ENCODE measurements at regions not wholly inside any gene's neighbourhood (a gene's known extent, or its start where the extent isn't known, plus 50 kb on each side); places are given as distances from the start of the nearest gene placed in this dataset.

DNA sequence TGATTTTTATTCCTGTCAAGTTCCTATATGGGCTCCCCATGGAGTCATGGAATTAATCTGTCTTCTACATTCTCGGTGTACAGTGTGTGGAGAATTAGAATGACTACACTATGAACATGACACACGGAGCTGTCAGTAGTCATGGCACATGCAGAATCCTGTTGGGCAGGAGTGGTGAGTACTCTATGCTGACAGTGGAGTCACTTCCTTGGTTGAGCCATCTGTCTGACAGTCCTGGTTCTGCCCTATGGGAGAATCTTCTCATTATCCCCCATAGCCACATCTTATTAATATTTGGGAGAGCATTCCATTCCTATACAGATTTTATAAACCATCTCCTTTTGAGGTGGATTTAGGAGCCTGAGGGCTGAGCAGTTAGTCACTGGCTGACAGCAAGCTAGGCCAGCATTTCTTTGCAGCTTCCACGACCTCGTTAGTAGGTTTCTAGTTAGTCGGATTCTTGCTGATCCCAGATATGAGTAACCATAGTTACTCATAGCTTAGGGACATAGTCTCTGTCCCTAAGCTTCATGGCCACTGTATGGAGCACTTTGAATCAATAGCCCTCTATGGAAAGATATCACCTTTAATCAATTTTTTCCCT is 90.6 kb downstream of the MDH1 start:
- in situ Hi-C loops (cut with MboI; ENCODE audit: low pct_ligation_motif_present in 1 of 4, low pct_unique_long_range_greater_than_20kb in 1 of 4, low sequenced_read_pairs in 3 of 4) (loop anchor here in 1 of 4 donors (25.0 kb wide), 1 partner anchor 183 kb away; no protein-coding TSS in a partner anchor), intact Hi-C loops (cut with DNase I; ENCODE audit: low total_unique reads) (no loop called here)
- Histone ChIP-seq H3K4me3 (no peak overlapping the region), H3K27ac (no peak overlapping the region), H3K4me1 (no peaks in the 10 kb centered on the region), H3K9me3 (no peaks in the 10 kb centered on the region), H3K27me3 (no peaks in the 10 kb centered on the region), H3K36me3 (no peaks in the 10 kb centered on the region)
- no peak for DNase-seq
- TF ChIP-seq EP300 (IDR thresholded peaks at IDR 0.05; ENCODE audit: low read depth) (no peak), POLR2A (IDR thresholded peaks at IDR 0.05) (no peak), POLR2AphosphoS5 (IDR thresholded peaks at IDR 0.05) (no peak)
- TF ChIP-seq, protein P1, sequence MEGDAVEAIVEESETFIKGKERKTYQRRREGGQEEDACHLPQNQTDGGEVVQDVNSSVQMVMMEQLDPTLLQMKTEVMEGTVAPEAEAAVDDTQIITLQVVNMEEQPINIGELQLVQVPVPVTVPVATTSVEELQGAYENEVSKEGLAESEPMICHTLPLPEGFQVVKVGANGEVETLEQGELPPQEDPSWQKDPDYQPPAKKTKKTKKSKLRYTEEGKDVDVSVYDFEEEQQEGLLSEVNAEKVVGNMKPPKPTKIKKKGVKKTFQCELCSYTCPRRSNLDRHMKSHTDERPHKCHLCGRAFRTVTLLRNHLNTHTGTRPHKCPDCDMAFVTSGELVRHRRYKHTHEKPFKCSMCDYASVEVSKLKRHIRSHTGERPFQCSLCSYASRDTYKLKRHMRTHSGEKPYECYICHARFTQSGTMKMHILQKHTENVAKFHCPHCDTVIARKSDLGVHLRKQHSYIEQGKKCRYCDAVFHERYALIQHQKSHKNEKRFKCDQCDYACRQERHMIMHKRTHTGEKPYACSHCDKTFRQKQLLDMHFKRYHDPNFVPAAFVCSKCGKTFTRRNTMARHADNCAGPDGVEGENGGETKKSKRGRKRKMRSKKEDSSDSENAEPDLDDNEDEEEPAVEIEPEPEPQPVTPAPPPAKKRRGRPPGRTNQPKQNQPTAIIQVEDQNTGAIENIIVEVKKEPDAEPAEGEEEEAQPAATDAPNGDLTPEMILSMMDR (IDR thresholded peaks at IDR 0.05): no peak
- 88 to 100% methylated on average over 2 to 5 of the region's 5 CpGs for WGBS, 2 donors (ENCODE audit: low coverage in 1 of 2)

DNA sequence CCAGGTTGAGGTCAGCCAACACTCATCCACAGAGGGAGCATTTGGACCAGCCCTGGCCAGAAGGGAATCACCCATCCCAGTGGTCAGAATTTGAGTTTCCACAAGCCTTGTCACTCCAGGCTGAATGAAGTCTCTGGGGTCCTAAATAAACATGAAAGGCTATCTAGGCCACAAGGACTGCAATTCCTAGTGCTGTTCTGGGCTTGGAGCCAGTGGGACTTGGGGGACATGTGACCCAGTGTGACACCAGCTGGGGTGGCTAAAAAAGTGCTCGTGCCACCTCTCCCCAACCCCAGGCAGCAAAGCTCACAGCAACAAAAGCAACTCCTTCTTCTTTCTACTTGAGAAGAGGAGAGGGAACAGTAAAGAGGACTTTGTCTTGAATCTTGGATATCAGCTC is 91.7 kb downstream of the MDH1 start:
- Histone ChIP-seq H3K36me3 (no peaks in the 10 kb centered on the region), H3K27me3 (no peaks in the 10 kb centered on the region), H3K4me3 (no peak overlapping the region), H3K27ac (no peak overlapping the region), H3K4me1 (no peaks in the 10 kb centered on the region), H3K9me3 (no peaks in the 10 kb centered on the region)
- intact Hi-C loops (cut with DNase I; ENCODE audit: low total_unique reads) (no loop called here), in situ Hi-C loops (cut with MboI; ENCODE audit: low pct_ligation_motif_present in 1 of 4, low pct_unique_long_range_greater_than_20kb in 1 of 4, low sequenced_read_pairs in 3 of 4) (loop anchor here in 2 of 4 donors (10.0 to 25.0 kb wide), 2 partner anchors 182 to 204 kb away; no protein-coding TSS in a partner anchor)
- TF ChIP-seq EP300 (IDR thresholded peaks at IDR 0.05; ENCODE audit: low read depth) (no peak), POLR2AphosphoS5 (IDR thresholded peaks at IDR 0.05) (no peak), POLR2A (IDR thresholded peaks at IDR 0.05) (no peak)
- TF ChIP-seq, protein P1 (IDR thresholded peaks at IDR 0.05): no peak
- no peak for DNase-seq
- WGBS, 2 donors (ENCODE audit: low coverage in 1 of 2): 93% methylated on average over 1 of the region's 1 CpG; no CpG with 5 or more reads in 1 of the 2 donors

DNA sequence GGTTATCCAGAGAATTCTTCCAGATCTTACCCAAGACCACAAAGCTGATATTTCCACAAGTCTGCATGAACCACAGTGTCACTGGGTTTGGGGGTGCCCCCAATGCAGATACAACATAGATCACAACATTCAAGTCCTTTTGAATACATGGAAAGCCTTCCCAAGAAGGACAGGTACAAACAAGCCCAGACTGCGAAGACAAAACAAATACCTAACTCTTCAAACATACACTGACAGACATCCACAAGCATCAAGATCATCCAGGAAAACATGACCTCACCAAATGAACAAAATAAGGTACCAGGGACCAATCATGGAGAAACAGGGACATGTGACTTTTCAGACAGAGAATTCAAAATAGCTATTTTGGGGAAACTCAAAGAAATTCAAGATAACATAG is 93.1 kb downstream of the MDH1 start:
- intact Hi-C loops (cut with DNase I; ENCODE audit: low total_unique reads) (no loop called here), in situ Hi-C loops (cut with MboI; ENCODE audit: low pct_ligation_motif_present in 1 of 4, low pct_unique_long_range_greater_than_20kb in 1 of 4, low sequenced_read_pairs in 3 of 4) (loop anchor here in 2 of 4 donors (10.0 to 25.0 kb wide), 2 partner anchors 180 to 203 kb away; no protein-coding TSS in a partner anchor)
- no peak overlapping the region for H3K4me3 ChIP-seq

DNA sequence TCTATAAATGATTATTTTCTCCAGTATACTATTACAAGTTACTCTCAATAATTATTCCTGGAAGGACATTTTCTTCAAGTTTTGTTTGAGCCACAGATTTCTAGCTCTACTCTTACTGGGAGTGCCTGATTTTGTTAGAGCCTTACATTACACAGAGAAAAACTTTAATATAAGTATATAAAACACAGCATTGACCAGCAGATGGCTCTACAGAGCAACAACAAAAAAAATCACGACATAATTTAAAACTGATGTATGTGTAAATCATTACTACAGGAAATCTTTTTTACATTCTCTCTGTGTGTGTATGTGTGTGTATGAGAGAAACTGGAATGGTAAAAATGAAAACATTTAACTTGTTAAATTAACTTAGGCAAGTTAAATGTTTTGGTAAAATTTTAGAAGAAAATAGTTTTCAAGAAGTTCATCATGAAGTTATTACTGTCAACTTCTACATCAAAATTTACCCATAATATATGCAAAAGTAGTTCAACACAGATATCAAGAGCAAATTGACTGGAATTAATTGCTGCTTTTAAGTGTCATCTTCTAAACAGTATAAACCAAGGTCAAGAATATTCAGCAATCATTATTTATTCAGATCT is 103.3 kb downstream of the MDH1 start:
- Histone ChIP-seq H3K27ac (no peak overlapping the region), H3K4me3 (no peak overlapping the region), H3K9me3 (no peaks in the 10 kb centered on the region), H3K4me1 (no peaks in the 10 kb centered on the region), H3K36me3 (no peaks in the 10 kb centered on the region), H3K27me3 (no peaks in the 10 kb centered on the region)
- TF ChIP-seq POLR2AphosphoS5 (IDR thresholded peaks at IDR 0.05) (no peak), POLR2A (IDR thresholded peaks at IDR 0.05) (no peak)
- TF ChIP-seq, protein P1 (IDR thresholded peaks at IDR 0.05): peak; percentile 46 to 69 (median 58)
- WGBS, 2 donors (ENCODE audit: low coverage in 1 of 2): 0% methylated on average over 1 of the region's 1 CpG
- in situ Hi-C loops (cut with MboI; ENCODE audit: low pct_ligation_motif_present in 1 of 4, low pct_unique_long_range_greater_than_20kb in 1 of 4, low sequenced_read_pairs in 3 of 4): loop anchor here (10.0 to 25.0 kb wide), 4 partner anchors 163 to 193 kb away; no protein-coding TSS in a partner anchor
- intact Hi-C loops (cut with DNase I; ENCODE audit: low total_unique reads): loop anchor here (5.0 kb wide), 1 partner anchor 180 kb away; no protein-coding TSS in a partner anchor
- DNase-seq: no peak

More for the DNA sequence above, 93.1 kb downstream of the MDH1 start:
- Histone ChIP-seq H3K4me1 (no peaks in the 10 kb centered on the region), H3K27ac (no peak overlapping the region), H3K36me3 (no peaks in the 10 kb centered on the region), H3K9me3 (no peaks in the 10 kb centered on the region), H3K27me3 (no peaks in the 10 kb centered on the region)
- DNase-seq: no peak
- WGBS, 2 donors (ENCODE audit: low coverage in 1 of 2): 96% methylated on average over 1 of the region's 1 CpG; no CpG with 5 or more reads in 1 of the 2 donors
- TF ChIP-seq POLR2AphosphoS5 (IDR thresholded peaks at IDR 0.05): no peak
- no peak for TF ChIP-seq EP300 (IDR thresholded peaks at IDR 0.05; ENCODE audit: low read depth)
- no peak for TF ChIP-seq POLR2A (IDR thresholded peaks at IDR 0.05)
- TF ChIP-seq, protein P1 (IDR thresholded peaks at IDR 0.05): no peak
